ENCODE measurements at regions not wholly inside any gene's neighbourhood (a gene's known extent, or its start where the extent isn't known, plus 50 kb on each side); places are given as distances from the start of the nearest gene placed in this dataset.

GRCh38 chr10:33632432-33632831 is 298.0 kb upstream of the NRP1 start:
- no peak overlapping the region for H3K4me3 ChIP-seq (ENCODE audit: low read depth, low read length)

GRCh38 chr10:33631991-33632390 is 297.5 kb upstream of the NRP1 start:
- H3K4me3 ChIP-seq (ENCODE audit: low read depth, low read length), result no peak overlapping the region
- no peak for DNase-seq (ENCODE audit: low read depth)
- TF ChIP-seq CTCF (IDR thresholded peaks at IDR 0.05; ENCODE audit: insufficient read depth, low read depth, low read length, missing control alignments), result no peak

More at GRCh38 chr10:33632432-33632831, 298.0 kb upstream of the NRP1 start:
- no peak for TF ChIP-seq CTCF (IDR thresholded peaks at IDR 0.05; ENCODE audit: insufficient read depth, low read depth, low read length, missing control alignments)
- no peak for DNase-seq (ENCODE audit: low read depth)

GRCh38 chr10:33630761-33631160 is 296.3 kb upstream of the NRP1 start:
- no peak for TF ChIP-seq CTCF (IDR thresholded peaks at IDR 0.05; ENCODE audit: insufficient read depth, low read depth, low read length, missing control alignments)
- DNase-seq (ENCODE audit: low read depth), result no peak
- no peak overlapping the region for H3K4me3 ChIP-seq (ENCODE audit: low read depth, low read length)

- DNase-seq (ENCODE audit: low read depth), result no peak
- no peak for TF ChIP-seq CTCF (IDR thresholded peaks at IDR 0.05; ENCODE audit: insufficient read depth, low read depth, low read length, missing control alignments)
- no peak overlapping the region for H3K4me3 ChIP-seq (ENCODE audit: low read depth, low read length)
These were observed 293.1 kb upstream of the NRP1 start for GRCh38 chr10:33627611-33628010.

- no peak overlapping the region for H3K4me3 ChIP-seq (ENCODE audit: low read depth, low read length)
- DNase-seq (ENCODE audit: low read depth), result no peak
- no peak for TF ChIP-seq CTCF (IDR thresholded peaks at IDR 0.05; ENCODE audit: insufficient read depth, low read depth, low read length, missing control alignments)
These were observed 292.5 kb upstream of the NRP1 start for GRCh38 chr10:33626798-33627466.

GRCh38 chr10:33623669-33624068 is 289.2 kb upstream of the NRP1 start:
- DNase-seq (ENCODE audit: low read depth), result no peak
- H3K4me3 ChIP-seq (ENCODE audit: low read depth, low read length), result no peak overlapping the region
- no peak for TF ChIP-seq CTCF (IDR thresholded peaks at IDR 0.05; ENCODE audit: insufficient read depth, low read depth, low read length, missing control alignments)

GRCh38 chr10:33621101-33621500 is 286.6 kb upstream of the NRP1 start:
- no peak overlapping the region for H3K4me3 ChIP-seq (ENCODE audit: low read depth, low read length)
- no peak for TF ChIP-seq CTCF (IDR thresholded peaks at IDR 0.05; ENCODE audit: insufficient read depth, low read depth, low read length, missing control alignments)
- DNase-seq (ENCODE audit: low read depth), result no peak
